ENCODE measurements at regions not wholly inside any gene's neighbourhood (a gene's known extent, or its start where the extent isn't known, plus 50 kb on each side); places are given as distances from the start of the nearest gene placed in this dataset.

GRCh38 chr12:70052476-70052875 lies 190.8 kb upstream of the CNOT2 start:
- H2AFZ ChIP-seq (ENCODE audit: low read depth, low read length), result no peak overlapping the region
- no peak overlapping the region for H2BK5ac ChIP-seq (ENCODE audit: low read depth, low read length, poor library complexity, severe bottlenecking)
- no peak overlapping the region for H3K9ac ChIP-seq (ENCODE audit: low read length)
- no peak overlapping the region for H2AK5ac ChIP-seq (ENCODE audit: low read length, severe bottlenecking)
- H3K27ac ChIP-seq (ENCODE audit: low read length, poor library complexity, severe bottlenecking), result no peak overlapping the region
- DNase-seq, result no peak
- no peak overlapping the region for H3K23ac ChIP-seq (ENCODE audit: low read length in 2 of 2)
- H2BK120ac ChIP-seq (ENCODE audit: low read depth, low read length), result no peak overlapping the region
- H4K8ac ChIP-seq (ENCODE audit: low read length), result no peak overlapping the region
- H3K4me1 ChIP-seq (ENCODE audit: control insufficient read depth, insufficient read depth, low read depth, low read length), result no peaks in the 10 kb centered on the region
- no peaks in the 10 kb centered on the region for H3K9me3 ChIP-seq (ENCODE audit: control insufficient read depth, low read length)
- H3K27me3 ChIP-seq (ENCODE audit: control insufficient read depth in 1 of 2, insufficient read depth in 1 of 2, low read length in 2 of 2), result no peaks in the 10 kb centered on the region
- no peak overlapping the region for H3K18ac ChIP-seq (ENCODE audit: low read depth in 1 of 2, low read length in 2 of 2)
- no peaks in the 10 kb centered on the region for H3K36me3 ChIP-seq (ENCODE audit: control insufficient read depth in 1 of 2, insufficient read depth in 2 of 2, low read depth in 1 of 2, low read length in 2 of 2)
- H3K4me3 ChIP-seq (ENCODE audit: insufficient read depth in 1 of 2, low read depth in 1 of 2, low read length in 2 of 2), result no peak overlapping the region
- no peaks in the 10 kb centered on the region for H3K79me1 ChIP-seq (replicated peaks; ENCODE audit: low read length, poor library complexity, severe bottlenecking)
- no peak overlapping the region for H2BK12ac ChIP-seq (ENCODE audit: low read length in 2 of 2)
- no peak overlapping the region for H2BK15ac ChIP-seq (ENCODE audit: low read depth, poor library complexity, severe bottlenecking)
- no peak overlapping the region for H4K91ac ChIP-seq (ENCODE audit: low read length)
- no peak overlapping the region for H3K4ac ChIP-seq (ENCODE audit: low read depth in 1 of 2, low read length in 2 of 2)
- no peak overlapping the region for H3K4me2 ChIP-seq (ENCODE audit: low read length, poor library complexity, severe bottlenecking)
- WGBS, result 71% methylated on average over 1 of the region's 1 CpG
- H3K14ac ChIP-seq (ENCODE audit: low read length in 2 of 2), result no peak overlapping the region

GRCh38 chr12:70052931-70053497 lies 190.2 kb upstream of the CNOT2 start:
- no peak overlapping the region for H3K23ac ChIP-seq (ENCODE audit: low read length in 2 of 2)
- no peak overlapping the region for H2BK12ac ChIP-seq (ENCODE audit: low read length in 2 of 2)
- peaks cover 2% of the 10 kb centered on the region for H3K4me1 ChIP-seq (ENCODE audit: control insufficient read depth, insufficient read depth, low read depth, low read length)
- H4K8ac ChIP-seq (ENCODE audit: low read length), result no peak overlapping the region
- no peaks in the 10 kb centered on the region for H3K27me3 ChIP-seq (ENCODE audit: control insufficient read depth in 1 of 2, insufficient read depth in 1 of 2, low read length in 2 of 2)
- H2BK5ac ChIP-seq (ENCODE audit: low read depth, low read length, poor library complexity, severe bottlenecking), result no peak overlapping the region
- peak; percentile 76 for DNase-seq
- no peak overlapping the region for H3K27ac ChIP-seq (ENCODE audit: low read length, poor library complexity, severe bottlenecking)
- H4K91ac ChIP-seq (ENCODE audit: low read length), result no peak overlapping the region
- WGBS, result 60% methylated on average over 4 of the region's 4 CpGs
- H3K9ac ChIP-seq (ENCODE audit: low read length), result no peak overlapping the region
- H3K4ac ChIP-seq (ENCODE audit: low read depth in 1 of 2, low read length in 2 of 2), result no peak overlapping the region
- H2BK15ac ChIP-seq (ENCODE audit: low read depth, poor library complexity, severe bottlenecking), result no peak overlapping the region
- H2BK120ac ChIP-seq (ENCODE audit: low read depth, low read length), result no peak overlapping the region
- no peaks in the 10 kb centered on the region for H3K9me3 ChIP-seq (ENCODE audit: control insufficient read depth, low read length)
- H2AFZ ChIP-seq (ENCODE audit: low read depth, low read length), result no peak overlapping the region
- H3K18ac ChIP-seq (ENCODE audit: low read depth in 1 of 2, low read length in 2 of 2), result no peak overlapping the region
- no peak overlapping the region for H3K14ac ChIP-seq (ENCODE audit: low read length in 2 of 2)
- no peak overlapping the region for H3K4me3 ChIP-seq (ENCODE audit: insufficient read depth in 1 of 2, low read depth in 1 of 2, low read length in 2 of 2)
- no peak overlapping the region for H2AK5ac ChIP-seq (ENCODE audit: low read length, severe bottlenecking)
- H3K4me2 ChIP-seq (ENCODE audit: low read length, poor library complexity, severe bottlenecking), result no peak overlapping the region
- no peaks in the 10 kb centered on the region for H3K36me3 ChIP-seq (ENCODE audit: control insufficient read depth in 1 of 2, insufficient read depth in 2 of 2, low read depth in 1 of 2, low read length in 2 of 2)
- no peaks in the 10 kb centered on the region for H3K79me1 ChIP-seq (replicated peaks; ENCODE audit: low read length, poor library complexity, severe bottlenecking)

GRCh38 chr12:70059373-70059772 lies 183.9 kb upstream of the CNOT2 start:
- no peak overlapping the region for H3K18ac ChIP-seq (ENCODE audit: low read depth in 1 of 2, low read length in 2 of 2)
- H3K9me3 ChIP-seq (ENCODE audit: control insufficient read depth, low read length), result no peaks in the 10 kb centered on the region
- H2BK120ac ChIP-seq (ENCODE audit: low read depth, low read length), result no peak overlapping the region

DNA sequence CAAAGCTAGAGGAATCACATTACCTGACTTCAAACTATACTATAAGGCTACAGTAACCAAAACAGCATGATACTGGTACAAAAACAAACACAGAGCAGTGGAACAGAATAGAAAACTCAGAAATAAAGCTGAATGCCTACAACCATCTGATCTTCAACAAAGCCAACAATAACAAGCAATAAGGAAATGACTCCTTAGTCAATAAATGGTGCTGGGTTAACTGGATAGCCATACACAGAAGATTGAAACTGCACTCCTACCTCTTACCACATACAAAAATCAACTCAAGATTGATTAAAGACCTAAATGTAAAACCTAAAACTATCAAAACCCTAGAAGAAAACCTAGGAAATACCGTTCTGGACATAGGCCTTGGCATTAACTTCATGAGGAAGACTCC lies 182.6 kb upstream of the CNOT2 start:
- WGBS, result 92% methylated on average over 1 of the region's 1 CpG
- Histone ChIP-seq H3K4me3 (ENCODE audit: insufficient read depth in 1 of 2, low read depth in 1 of 2, low read length in 2 of 2) (no peak overlapping the region), H3K9me3 (ENCODE audit: control insufficient read depth, low read length) (no peaks in the 10 kb centered on the region)

More at GRCh38 chr12:70059373-70059772, 183.9 kb upstream of the CNOT2 start:
- WGBS, result 83% methylated on average over 1 of the region's 1 CpG
- Histone ChIP-seq H2BK15ac (ENCODE audit: low read depth, poor library complexity, severe bottlenecking) (no peak overlapping the region), H2BK12ac (ENCODE audit: low read length in 2 of 2) (no peak overlapping the region), H2BK5ac (ENCODE audit: low read depth, low read length, poor library complexity, severe bottlenecking) (no peak overlapping the region), H3K23ac (ENCODE audit: low read length in 2 of 2) (no peak overlapping the region), H3K4me1 (ENCODE audit: control insufficient read depth, insufficient read depth, low read depth, low read length) (peaks cover 2% of the 10 kb centered on the region), H3K27me3 (ENCODE audit: control insufficient read depth in 1 of 2, insufficient read depth in 1 of 2, low read length in 2 of 2) (no peaks in the 10 kb centered on the region), H2AFZ (ENCODE audit: low read depth, low read length) (no peak overlapping the region), H3K79me1 (replicated peaks; ENCODE audit: low read length, poor library complexity, severe bottlenecking) (no peaks in the 10 kb centered on the region), H3K14ac (ENCODE audit: low read length in 2 of 2) (no peak overlapping the region), H3K9ac (ENCODE audit: low read length) (no peak overlapping the region), H3K4me3 (ENCODE audit: insufficient read depth in 1 of 2, low read depth in 1 of 2, low read length in 2 of 2) (no peak overlapping the region), H4K8ac (ENCODE audit: low read length) (no peak overlapping the region), H2AK5ac (ENCODE audit: low read length, severe bottlenecking) (no peak overlapping the region), H3K4ac (ENCODE audit: low read depth in 1 of 2, low read length in 2 of 2) (no peak overlapping the region), H3K4me2 (ENCODE audit: low read length, poor library complexity, severe bottlenecking) (no peak overlapping the region), H3K27ac (ENCODE audit: low read length, poor library complexity, severe bottlenecking) (no peak overlapping the region), H3K36me3 (ENCODE audit: control insufficient read depth in 1 of 2, insufficient read depth in 2 of 2, low read depth in 1 of 2, low read length in 2 of 2) (no peaks in the 10 kb centered on the region), H4K91ac (ENCODE audit: low read length) (no peak overlapping the region)
- DNase-seq, result no peak

More for the DNA sequence above, 182.6 kb upstream of the CNOT2 start:
- Histone ChIP-seq H3K14ac (ENCODE audit: low read length in 2 of 2) (no peak overlapping the region), H2BK5ac (ENCODE audit: low read depth, low read length, poor library complexity, severe bottlenecking) (no peak overlapping the region), H3K4ac (ENCODE audit: low read depth in 1 of 2, low read length in 2 of 2) (no peak overlapping the region), H2BK15ac (ENCODE audit: low read depth, poor library complexity, severe bottlenecking) (no peak overlapping the region), H3K23ac (ENCODE audit: low read length in 2 of 2) (no peak overlapping the region), H3K36me3 (ENCODE audit: control insufficient read depth in 1 of 2, insufficient read depth in 2 of 2, low read depth in 1 of 2, low read length in 2 of 2) (no peaks in the 10 kb centered on the region), H3K18ac (ENCODE audit: low read depth in 1 of 2, low read length in 2 of 2) (no peak overlapping the region), H3K4me1 (ENCODE audit: control insufficient read depth, insufficient read depth, low read depth, low read length) (peaks cover 2% of the 10 kb centered on the region), H3K4me2 (ENCODE audit: low read length, poor library complexity, severe bottlenecking) (no peak overlapping the region), H2BK120ac (ENCODE audit: low read depth, low read length) (no peak overlapping the region), H3K27me3 (ENCODE audit: control insufficient read depth in 1 of 2, insufficient read depth in 1 of 2, low read length in 2 of 2) (no peaks in the 10 kb centered on the region), H3K9ac (ENCODE audit: low read length) (no peak overlapping the region), H2AK5ac (ENCODE audit: low read length, severe bottlenecking) (no peak overlapping the region), H3K79me1 (replicated peaks; ENCODE audit: low read length, poor library complexity, severe bottlenecking) (no peaks in the 10 kb centered on the region), H3K27ac (ENCODE audit: low read length, poor library complexity, severe bottlenecking) (no peak overlapping the region), H4K91ac (ENCODE audit: low read length) (no peak overlapping the region), H4K8ac (ENCODE audit: low read length) (no peak overlapping the region), H2AFZ (ENCODE audit: low read depth, low read length) (no peak overlapping the region), H2BK12ac (ENCODE audit: low read length in 2 of 2) (no peak overlapping the region)
- no peak for DNase-seq

Measured in mesenchymal stem cell (in vitro differentiated cells and primary cell).